Tibial nerve (tissue), 4 donors: ENCODE measurements at regions not wholly inside any gene's neighbourhood (a gene's known extent, or its start where the extent isn't known, plus 50 kb on each side); places are given as distances from the start of the nearest gene placed in this dataset.

ENCODE experiments used
- DNase-seq, 2 donors: peaks; one replicate each; pipeline ENCODE4 v3.0.0-alpha.2; 2019; ENCODE audit warnings: low spot score in 2 of 2
- H3K27ac ChIP-seq, 4 donors: fragments of 200-600 bp; sonication (generic) in 3 of 4; one replicate each; pipeline ENCODE4 v1.5.1; 2017 to 2019; ENCODE audit warnings: mild to moderate bottlenecking in 1 of 4
- H3K27me3 ChIP-seq, 2 donors: fragments of 200-600 bp; sonication (generic) in 1 of 2; one replicate each; pipeline versions ENCODE4 v1.5.1 to v1.6.0; 2017 to 2019
- H3K36me3 ChIP-seq, 3 donors: fragments of 200-600 bp; sonication (generic); one replicate each; pipeline ENCODE4 v1.5.1; 2018 to 2019
- H3K4me1 ChIP-seq, 4 donors: fragments of 200-600 bp; sonication (generic) in 3 of 4; one replicate each; pipeline ENCODE4 v1.5.1; 2017 to 2019
- H3K4me3 ChIP-seq, 4 donors: fragments of 200-600 bp; sonication (generic) in 3 of 4; one replicate each; pipeline ENCODE4 v1.5.1; 2017 to 2019; ENCODE audit warnings: mild to moderate bottlenecking in 1 of 4, moderate library complexity in 1 of 4
- H3K9me3 ChIP-seq, 4 donors: fragments of 200-600 bp; sonication (generic) in 3 of 4; one replicate each; pipeline ENCODE4 v1.5.1; 2017 to 2019
- CTCF ChIP-seq, 5 experiments: fragments of 200-600 bp in 3 of 5; fragments of 450-650 bp in 2 of 5; sonication (generic) in 3 of 5; IDR thresholded peaks; one replicate each; pipeline ENCODE4 v1.5.1; 2016 to 2019; ENCODE audit warnings: antibody characterized with exemption in 5 of 5, mild to moderate bottlenecking in 3 of 5, moderate library complexity in 2 of 5
- EP300 ChIP-seq, 2 donors: sonication (generic); formaldehyde crosslinking; IDR thresholded peaks; one replicate each; pipeline ENCODE4 v1.6.1; 2017; ENCODE audit warnings: antibody characterized with exemption in 2 of 2, mild to moderate bottlenecking in 1 of 2
- POLR2A ChIP-seq, 2 donors: fragments of 450-650 bp; IDR thresholded peaks; one replicate each; pipeline ENCODE4 v1.6.1; 2017; ENCODE audit warnings: antibody characterized with exemption in 2 of 2, mild to moderate bottlenecking in 2 of 2, moderate library complexity in 2 of 2
- WGBS, 2 donors: methylation state at CpG; one replicate each; pipeline ENCODE4 v1.1.5; 2018; 5-methylcytosine and 5-hydroxymethylcytosine counted together

- no peak for DNase-seq
- H3K4me3 ChIP-seq = no peak overlapping the region
- H3K9me3 ChIP-seq = no peaks in the 10 kb centered on the region
- TF ChIP-seq POLR2A (IDR thresholded peaks at IDR 0.05) = no peak
- no peak for TF ChIP-seq EP300 (IDR thresholded peaks at IDR 0.05)
- no peak for TF ChIP-seq CTCF (IDR thresholded peaks at IDR 0.05)
- H3K36me3 ChIP-seq = no peaks in the 10 kb centered on the region
- H3K27ac ChIP-seq = no peak overlapping the region
- no peaks in the 10 kb centered on the region for H3K27me3 ChIP-seq
- no peaks in the 10 kb centered on the region for H3K4me1 ChIP-seq
- WGBS, 2 donors = 44 to 63% methylated on average over 3 of the region's 3 CpGs
Measured at GRCh38 chrX:43019021-43019420, 241.1 kb upstream of the PPP1R2C start.

- WGBS, 2 donors = 64 to 100% methylated on average over 1 of the region's 1 CpG
- no peak overlapping the region for H3K27ac ChIP-seq
Measured at GRCh38 chrX:43025806-43026315, 247.9 kb upstream of the PPP1R2C start.

GRCh38 chrX:43064096-43064495 lies 286.1 kb upstream of the PPP1R2C start:
- WGBS, 2 donors = 84 to 86% methylated on average over 1 of the region's 1 CpG
- H3K4me1 ChIP-seq = no peaks in the 10 kb centered on the region
- DNase-seq = no peak
- TF ChIP-seq POLR2A (IDR thresholded peaks at IDR 0.05) (no peak), CTCF (IDR thresholded peaks at IDR 0.05) (no peak), EP300 (IDR thresholded peaks at IDR 0.05) (no peak)
- H3K9me3 ChIP-seq = no peaks in the 10 kb centered on the region
- H3K27ac ChIP-seq = no peak overlapping the region
- H3K27me3 ChIP-seq = peaks cover 2 to 9% of the 10 kb centered on the region in 2 donors
- H3K4me3 ChIP-seq = no peak overlapping the region
- H3K36me3 ChIP-seq = no peaks in the 10 kb centered on the region

More at GRCh38 chrX:43025806-43026315, 247.9 kb upstream of the PPP1R2C start:
- no peak for TF ChIP-seq CTCF (IDR thresholded peaks at IDR 0.05)
- TF ChIP-seq POLR2A (IDR thresholded peaks at IDR 0.05) = no peak
- no peak for TF ChIP-seq EP300 (IDR thresholded peaks at IDR 0.05)
- DNase-seq = no peak
- no peaks in the 10 kb centered on the region for H3K36me3 ChIP-seq
- peaks cover 0 to 10% (median 2%) of the 10 kb centered on the region in 4 donors for H3K9me3 ChIP-seq
- no peak overlapping the region for H3K4me3 ChIP-seq
- no peaks in the 10 kb centered on the region for H3K4me1 ChIP-seq
- no peaks in the 10 kb centered on the region for H3K27me3 ChIP-seq

- H3K4me3 ChIP-seq = no peak overlapping the region
- peaks cover 0 to 9% of the 10 kb centered on the region in 2 donors for H3K27me3 ChIP-seq
- no peak overlapping the region for H3K27ac ChIP-seq
- TF ChIP-seq CTCF (IDR thresholded peaks at IDR 0.05) (no peak), POLR2A (IDR thresholded peaks at IDR 0.05) (no peak), EP300 (IDR thresholded peaks at IDR 0.05) (no peak)
- H3K9me3 ChIP-seq = no peaks in the 10 kb centered on the region
- WGBS, 2 donors = 22 to 30% methylated on average over 2 of the region's 2 CpGs
- DNase-seq = no peak
- no peaks in the 10 kb centered on the region for H3K4me1 ChIP-seq
- no peaks in the 10 kb centered on the region for H3K36me3 ChIP-seq
Measured at GRCh38 chrX:43065978-43066377, 288.0 kb upstream of the PPP1R2C start.

- H3K9me3 ChIP-seq = no peaks in the 10 kb centered on the region
- 75% methylated on average over 1 of the region's 1 CpG; no CpG with 5 or more reads in 1 of the 2 donors for WGBS, 2 donors
Measured at GRCh38 chrX:43068639-43069038, 290.7 kb upstream of the PPP1R2C start.

More at GRCh38 chrX:43068639-43069038, 290.7 kb upstream of the PPP1R2C start:
- no peak for DNase-seq
- Histone ChIP-seq H3K27me3 (no peaks in the 10 kb centered on the region), H3K27ac (no peak overlapping the region), H3K36me3 (no peaks in the 10 kb centered on the region), H3K4me3 (no peak overlapping the region), H3K4me1 (no peaks in the 10 kb centered on the region)
- TF ChIP-seq CTCF (IDR thresholded peaks at IDR 0.05) (no peak), POLR2A (IDR thresholded peaks at IDR 0.05) (no peak), EP300 (IDR thresholded peaks at IDR 0.05) (no peak)
